Endothelial cell of umbilical vein (primary cell): ENCODE measurements at regions not wholly inside any gene's neighbourhood (a gene's known extent, or its start where the extent isn't known, plus 50 kb on each side); places are given as distances from the start of the nearest gene placed in this dataset.

Experiments used
- BruUV-seq: library from RNA; stranded (reverse); fragments of 400-500 nt; replicated peaks from 2 replicates; lab custom pipeline; 2021; lab: Mats Ljungman, UMichigan
- CTCF ChIA-PET: fragments of 300-600, 350-600 bp; sonication (Branson Sonifier 250); formaldehyde crosslinking; loops from one replicate; lab custom pipeline; 2021; ENCODE audit warnings: antibody characterized with exemption, inconsistent platforms; lab: Charles Lee
- POLR2A ChIA-PET: fragments of 300-600, 350-600 bp; sonication (Branson Sonifier 250); formaldehyde crosslinking; loops from one replicate; lab custom pipeline; 2021; ENCODE audit warnings: antibody characterized with exemption, inconsistent platforms; lab: Charles Lee
- DNase-seq: peaks from one replicate; pipeline ENCODE4 v3.0.0-alpha.2; 2011; ENCODE audit warnings: low read depth, low spot score
- FAIRE-seq: peaks from 2 replicates; lab custom pipeline; 2011; peaks lifted over from hg19 to GRCh38; lab: Jason Lieb, UNC
- H2AFZ ChIP-seq: 2 replicates; pipeline ENCODE4 v1.6.0; 2012; ENCODE audit warnings: low read depth, low read length, control low read depth, inconsistent platforms
- H3K27ac ChIP-seq: 2 replicates; pipeline ENCODE4 v1.5.1; 2011; ENCODE audit warnings: low read depth, mild to moderate bottlenecking, control low read depth, low read length, moderate library complexity; ENCODE audit not compliant: insufficient read depth
- H3K27me3 ChIP-seq, 2 experiments: 2 replicates each; pipeline versions ENCODE4 v1.6.0 to v1.6.1; 2011; ENCODE audit warnings: low read length in 2 of 2, mixed read lengths in 1 of 2; ENCODE audit not compliant: control insufficient read depth in 2 of 2, insufficient read depth in 2 of 2
- H3K36me3 ChIP-seq, 2 experiments: 2 replicates in 1 of 2; 3 replicates in 1 of 2; pipeline ENCODE4 v1.5.1; 2011; ENCODE audit warnings: low read length in 2 of 2, mild to moderate bottlenecking in 1 of 2, moderate library complexity in 1 of 2; ENCODE audit not compliant: control insufficient read depth in 2 of 2, insufficient read depth in 2 of 2; ENCODE audit errors: extremely low read depth in 1 of 2
- H3K4me1 ChIP-seq: 3 replicates; pipeline ENCODE4 v1.5.1; 2011; ENCODE audit warnings: mild to moderate bottlenecking, low read length; ENCODE audit not compliant: control insufficient read depth, insufficient read depth; ENCODE audit errors: extremely low read depth
- H3K4me2 ChIP-seq: 2 replicates; pipeline ENCODE4 v1.6.1; 2011; ENCODE audit warnings: low read length, control low read depth, mixed read lengths; ENCODE audit not compliant: insufficient read depth
- H3K4me3 ChIP-seq, 3 experiments: fragments of 200-600 bp in 1 of 3; sonication (generic), shearing (Covaris generic) in 1 of 3; replicated peaks in 1 of 3; 2 replicates each; pipeline ENCODE4 v1.5.1; 2011 to 2016; ENCODE audit warnings: control low read depth in 3 of 3, low read length in 3 of 3, mild to moderate bottlenecking in 2 of 3, inconsistent platforms in 1 of 3, low read depth in 1 of 3, moderate library complexity in 1 of 3; ENCODE audit not compliant: insufficient read depth in 1 of 3
- H3K79me2 ChIP-seq: 2 replicates; pipeline ENCODE4 v1.6.0; 2012; ENCODE audit warnings: low read length, inconsistent platforms; ENCODE audit not compliant: control insufficient read depth, insufficient read depth
- H3K9ac ChIP-seq: replicated peaks from 2 replicates; pipeline ENCODE3; 2011; ENCODE audit warnings: low read length, control low read depth; ENCODE audit not compliant: insufficient read depth; ENCODE audit errors: extremely low read depth
- H3K9me1 ChIP-seq: replicated peaks from 3 replicates; pipeline ENCODE4 v1.6.0; 2011; ENCODE audit warnings: mild to moderate bottlenecking, low read length; ENCODE audit not compliant: control insufficient read depth, insufficient read depth; ENCODE audit errors: extremely low read depth
- H3K9me3 ChIP-seq: replicated peaks from 2 replicates; pipeline ENCODE4 v1.5.1; 2012; ENCODE audit warnings: low read length, inconsistent platforms; ENCODE audit not compliant: control insufficient read depth, insufficient read depth
- H4K20me1 ChIP-seq: replicated peaks from 2 replicates; pipeline ENCODE3; 2011; ENCODE audit warnings: mild to moderate bottlenecking, low read length; ENCODE audit not compliant: control insufficient read depth, insufficient read depth; ENCODE audit errors: extremely low read depth
- FOS ChIP-seq: IDR thresholded peaks from 2 replicates; pipeline ENCODE4 v1.6.1; 2011; ENCODE audit warnings: mild to moderate bottlenecking, low read length, moderate library complexity, borderline replicate concordance; ENCODE audit not compliant: insufficient read depth
- GATA2 ChIP-seq: IDR thresholded peaks from 2 replicates; pipeline ENCODE4 v1.7.0; 2011; ENCODE audit warnings: low read depth, mild to moderate bottlenecking, moderate library complexity, mixed read lengths, low read length; ENCODE audit not compliant: insufficient read length, insufficient read depth
- MYC ChIP-seq: IDR thresholded peaks from one replicate; pipeline ENCODE4 v1.6.1; 2011; ENCODE audit warnings: mild to moderate bottlenecking, low read depth, low read length
- POLR2A ChIP-seq: IDR thresholded peaks from 2 replicates; pipeline ENCODE4 v1.6.1; 2012; ENCODE audit warnings: low read depth, mild to moderate bottlenecking, control low read depth, low read length
- dilution Hi-C: fragments of 300-500 bp; cut with MboI; formaldehyde crosslinking; loops from one replicate; pipeline ENCODE4 v1.15.0; 2019; ENCODE audit warnings: low sequenced_read_pairs; ENCODE audit not compliant: extremely low pct_ligation_motif_present
- intact Hi-C: fragments of 100-400 bp; cut with micrococcal nuclease; formaldehyde crosslinking; loops from one replicate; pipeline ENCODE4 v1.10.0; 2022
- TF ChIP-seq, protein P1 (sequence below): IDR thresholded peaks from 2 replicates; pipeline ENCODE4 v1.6.1; 2011; ENCODE audit not compliant: insufficient read depth, insufficient read length

DNA sequence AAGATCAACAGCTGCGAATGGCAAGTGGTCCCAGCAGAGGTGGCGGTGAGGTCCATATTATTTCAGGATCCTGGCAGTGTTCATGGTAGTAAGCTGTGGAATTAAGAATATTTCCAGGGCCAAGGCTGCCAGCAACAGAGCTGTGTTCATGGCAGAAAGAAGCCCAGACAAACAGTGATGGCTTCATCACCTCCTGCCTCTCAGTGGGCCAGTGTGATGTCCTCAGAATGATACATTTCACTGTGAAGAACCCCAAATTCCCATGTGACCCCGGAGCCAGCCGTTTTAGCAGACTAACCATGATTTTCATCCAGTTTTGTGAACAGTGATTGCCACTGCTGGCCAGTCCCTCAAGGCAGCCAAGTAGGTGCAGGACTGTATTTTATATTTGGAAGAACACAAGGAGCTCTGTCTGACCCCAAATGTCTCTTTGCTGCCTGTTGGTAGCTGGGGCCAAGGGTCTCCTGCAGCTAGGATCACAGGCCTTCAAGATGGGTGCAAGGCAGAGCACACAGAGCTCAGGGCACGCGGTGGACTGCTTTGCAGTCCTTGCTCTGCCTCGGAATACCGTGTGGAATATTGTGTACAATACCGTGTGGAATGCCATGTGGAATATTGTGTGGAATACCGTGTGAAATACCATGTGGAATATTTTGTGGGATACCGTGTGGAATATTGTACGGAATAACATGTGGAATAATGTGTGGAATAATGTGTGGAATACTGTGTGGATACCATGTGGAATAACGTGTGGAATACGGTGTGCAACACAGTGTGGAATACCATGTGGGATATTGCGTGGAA lies 132.3 kb upstream of the CHST15 start:
- Histone ChIP-seq H3K4me2 (no peak overlapping the region), H2AFZ (no peak overlapping the region), H3K9ac (no peak overlapping the region), H4K20me1 (no peaks in the 10 kb centered on the region), H3K9me3 (no peaks in the 10 kb centered on the region), H3K9me1 (no peaks in the 10 kb centered on the region), H3K27me3 (no peaks in the 10 kb centered on the region), H3K79me2 (no peaks in the 10 kb centered on the region), H3K27ac (no peak overlapping the region), H3K4me1 (peaks cover 9% of the 10 kb centered on the region), H3K4me3 (no peak overlapping the region), H3K36me3 (no peaks in the 10 kb centered on the region)
- intact Hi-C loops, result no loop called here
- FAIRE-seq, result no peak
- no peak for DNase-seq
- BruUV-seq, result no TSS peak
- TF ChIP-seq MYC, result no peak
- TF ChIP-seq, protein P1, sequence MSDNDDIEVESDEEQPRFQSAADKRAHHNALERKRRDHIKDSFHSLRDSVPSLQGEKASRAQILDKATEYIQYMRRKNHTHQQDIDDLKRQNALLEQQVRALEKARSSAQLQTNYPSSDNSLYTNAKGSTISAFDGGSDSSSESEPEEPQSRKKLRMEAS, result no peak
- POLR2A ChIA-PET, result interaction anchor here (0.5 kb wide), 1 partner anchor 90 kb away, joined by 5 read pairs; no protein-coding TSS in a partner anchor
- dilution Hi-C loops, result no loop called here
- CTCF ChIA-PET, result no interaction called here

DNA sequence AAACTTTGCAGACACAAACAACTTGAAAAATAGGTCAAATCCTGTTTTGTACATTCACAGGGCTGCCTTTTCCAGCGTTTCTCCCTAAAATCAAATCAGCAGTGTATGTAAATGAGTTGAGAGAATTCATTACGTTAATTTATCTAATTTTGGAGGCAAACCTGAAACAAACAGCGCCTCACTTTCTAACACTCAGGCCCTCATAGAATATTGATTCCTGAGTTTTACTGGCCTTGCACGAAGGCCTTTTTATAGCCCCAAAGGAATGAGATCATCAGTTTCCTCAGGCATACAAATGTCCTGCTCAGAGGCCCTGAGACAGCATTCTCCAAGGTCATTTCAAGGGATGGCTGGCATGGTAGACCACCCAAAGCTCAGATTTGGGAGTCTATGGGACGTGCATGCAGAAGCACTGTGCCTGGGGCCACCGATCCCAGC lies 131.7 kb upstream of the CHST15 start:
- POLR2A ChIA-PET, result interaction anchor here (0.5 kb wide), 1 partner anchor 90 kb away, joined by 5 read pairs; no protein-coding TSS in a partner anchor

More for the DNA sequence above, 131.7 kb upstream of the CHST15 start:
- no peaks in the 10 kb centered on the region for H3K36me3 ChIP-seq
- CTCF ChIA-PET, result no interaction called here
- H3K27me3 ChIP-seq, result no peaks in the 10 kb centered on the region
- no peak overlapping the region for H3K27ac ChIP-seq
- H3K4me2 ChIP-seq, result no peak overlapping the region
- TF ChIP-seq GATA2, result no peak
- TF ChIP-seq POLR2A, result no peak
- TF ChIP-seq FOS, result no peak
- intact Hi-C loops (no loop called here), dilution Hi-C loops (no loop called here)
- no peaks in the 10 kb centered on the region for H3K79me2 ChIP-seq
- H3K9me3 ChIP-seq, result no peaks in the 10 kb centered on the region
- no TSS peak for BruUV-seq
- H3K9me1 ChIP-seq, result no peaks in the 10 kb centered on the region
- no peak overlapping the region for H3K4me3 ChIP-seq
- no peak overlapping the region for H3K9ac ChIP-seq
- DNase-seq, result no peak
- H3K4me1 ChIP-seq, result peaks cover 9% of the 10 kb centered on the region
- no peak for FAIRE-seq
- no peaks in the 10 kb centered on the region for H4K20me1 ChIP-seq
- no peak overlapping the region for H2AFZ ChIP-seq
